Memory B cell (primary cell): ENCODE measurements at regions not wholly inside any gene's neighbourhood (a gene's known extent, or its start where the extent isn't known, plus 50 kb on each side); places are given as distances from the start of the nearest gene placed in this dataset.
"Not testable (repeated sequence)": the region's sequence is repeated elsewhere in the genome, so short reads cannot be mapped to it uniquely, and the experiment has no call there.

Source experiments
- ATAC-seq: fragments of 150-1000 bp; cut with Tn5 transposase; 2 replicates; pipeline ENCODE4 v1.10.0; 2021; ENCODE audit warnings: low read depth, mild to moderate bottlenecking, moderate library complexity
- DNase-seq, 2 donors: peaks; one replicate each; pipeline ENCODE4 v3.0.0; 2022; ENCODE audit warnings: low spot score in 2 of 2
- H3K27ac Mint-ChIP-seq: one replicate; pipeline ENCODE4 v1.8.0; 2022; ENCODE audit warnings: mild to moderate bottlenecking, moderate library complexity, mixed read lengths
- H3K27me3 Mint-ChIP-seq: one replicate; pipeline ENCODE4 v1.8.0; 2022; ENCODE audit warnings: mixed read lengths
- H3K36me3 Mint-ChIP-seq: one replicate; pipeline ENCODE4 v1.8.0; 2022; ENCODE audit warnings: mild to moderate bottlenecking, mixed read lengths
- H3K4me1 Mint-ChIP-seq: one replicate; pipeline ENCODE4 v1.8.0; 2022; ENCODE audit warnings: mixed read lengths
- H3K4me3 Mint-ChIP-seq: one replicate; pipeline ENCODE4 v1.8.0; 2022; ENCODE audit warnings: mild to moderate bottlenecking, moderate library complexity, mixed read lengths
- H3K9me3 Mint-ChIP-seq: one replicate; pipeline ENCODE4 v1.8.0; 2022; ENCODE audit warnings: mixed read lengths

GRCh38 chr3:127520993-127521392 is 69.5 kb downstream of the TPRA1 start:
- DNase-seq (no peak), ATAC-seq (no peak)
- Mint-ChIP-seq H3K27me3 (peaks cover 11% of the 10 kb centered on the region), H3K36me3 (peaks cover 2% of the 10 kb centered on the region), H3K4me3 (no peak overlapping the region), H3K27ac (no peak overlapping the region), H3K9me3 (peaks cover 8% of the 10 kb centered on the region), H3K4me1 (no peaks in the 10 kb centered on the region)

GRCh38 chr3:127518456-127519081 is 72.0 kb downstream of the TPRA1 start:
- H3K27ac Mint-ChIP-seq = no peak overlapping the region
- H3K4me1 Mint-ChIP-seq = no peaks in the 10 kb centered on the region
- peaks cover 8% of the 10 kb centered on the region for H3K9me3 Mint-ChIP-seq
- DNase-seq (no peak), ATAC-seq (no peak)
- H3K27me3 Mint-ChIP-seq = peaks cover 7% of the 10 kb centered on the region
- H3K36me3 Mint-ChIP-seq = peaks cover 2% of the 10 kb centered on the region
- H3K4me3 Mint-ChIP-seq = no peak overlapping the region

- no peak overlapping the region for H3K27ac Mint-ChIP-seq
- H3K4me1 Mint-ChIP-seq = no peaks in the 10 kb centered on the region
- no peaks in the 10 kb centered on the region for H3K36me3 Mint-ChIP-seq
- H3K27me3 Mint-ChIP-seq = peaks cover 3% of the 10 kb centered on the region
- no peaks in the 10 kb centered on the region for H3K9me3 Mint-ChIP-seq
- ATAC-seq (no peak), DNase-seq (no peak)
- no peak overlapping the region for H3K4me3 Mint-ChIP-seq
These were observed 78.3 kb downstream of the TPRA1 start for GRCh38 chr3:127512256-127512655.

- Mint-ChIP-seq H3K4me1 (no peaks in the 10 kb centered on the region), H3K9me3 (peaks cover 9% of the 10 kb centered on the region)
These were observed 89.4 kb downstream of the TPRA1 start for GRCh38 chr3:127501177-127501576.

GRCh38 chr3:127497676-127498075 is 92.9 kb downstream of the TPRA1 start:
- no peak overlapping the region for H3K4me3 Mint-ChIP-seq
- H3K4me1 Mint-ChIP-seq = no peaks in the 10 kb centered on the region
- DNase-seq (no peak), ATAC-seq (no peak)
- H3K27me3 Mint-ChIP-seq = peaks cover 12% of the 10 kb centered on the region
- H3K27ac Mint-ChIP-seq = no peak overlapping the region
- H3K9me3 Mint-ChIP-seq = peaks cover 6% of the 10 kb centered on the region
- H3K36me3 Mint-ChIP-seq = peaks cover 4% of the 10 kb centered on the region

More at GRCh38 chr3:127501177-127501576, 89.4 kb downstream of the TPRA1 start:
- DNase-seq (no peak), ATAC-seq (no peak)
- Mint-ChIP-seq H3K27me3 (peaks cover 12% of the 10 kb centered on the region), H3K27ac (no peak overlapping the region), H3K36me3 (peaks cover 5% of the 10 kb centered on the region), H3K4me3 (no peak overlapping the region)

GRCh38 chr3:127497166-127497565 is 93.4 kb downstream of the TPRA1 start:
- Mint-ChIP-seq H3K9me3 (peaks cover 5% of the 10 kb centered on the region), H3K27ac (no peak overlapping the region), H3K4me1 (no peaks in the 10 kb centered on the region), H3K27me3 (peaks cover 11% of the 10 kb centered on the region), H3K36me3 (peaks cover 3% of the 10 kb centered on the region), H3K4me3 (no peak overlapping the region)
- DNase-seq (no peak), ATAC-seq (no peak)

- H3K27me3 Mint-ChIP-seq = peaks cover 13% of the 10 kb centered on the region
These were observed 94.5 kb downstream of the TPRA1 start for GRCh38 chr3:127495821-127496655.

GRCh38 chr3:127493924-127494646 is 96.4 kb downstream of the TPRA1 start:
- Mint-ChIP-seq H3K36me3 (no peaks in the 10 kb centered on the region), H3K27ac (no peak overlapping the region), H3K9me3 (peaks cover 1% of the 10 kb centered on the region), H3K4me3 (no peak overlapping the region), H3K4me1 (no peaks in the 10 kb centered on the region), H3K27me3 (peaks cover 11% of the 10 kb centered on the region)
- DNase-seq (no peak), ATAC-seq (no peak)

More at GRCh38 chr3:127495821-127496655, 94.5 kb downstream of the TPRA1 start:
- H3K9me3 Mint-ChIP-seq = peaks cover 5% of the 10 kb centered on the region
- H3K4me3 Mint-ChIP-seq = no peak overlapping the region
- H3K27ac Mint-ChIP-seq = no peak overlapping the region
- ATAC-seq (no peak), DNase-seq (no peak)
- peaks cover 3% of the 10 kb centered on the region for H3K36me3 Mint-ChIP-seq
- H3K4me1 Mint-ChIP-seq = no peaks in the 10 kb centered on the region

- peaks cover 18% of the 10 kb centered on the region for H3K27me3 Mint-ChIP-seq
- DNase-seq = no peak
These were observed 98.1 kb downstream of the TPRA1 start for GRCh38 chr3:127492426-127492825.

GRCh38 chr3:127491909-127492308 is 98.6 kb downstream of the TPRA1 start:
- Mint-ChIP-seq H3K27ac (no peak overlapping the region), H3K4me3 (no peak overlapping the region), H3K27me3 (peaks cover 23% of the 10 kb centered on the region), H3K9me3 (peaks cover 1% of the 10 kb centered on the region), H3K4me1 (no peaks in the 10 kb centered on the region), H3K36me3 (no peaks in the 10 kb centered on the region)
- DNase-seq (no peak), ATAC-seq (no peak)

More at GRCh38 chr3:127492426-127492825, 98.1 kb downstream of the TPRA1 start:
- H3K9me3 Mint-ChIP-seq = peaks cover 1% of the 10 kb centered on the region
- no peaks in the 10 kb centered on the region for H3K4me1 Mint-ChIP-seq
- no peak for ATAC-seq
- H3K36me3 Mint-ChIP-seq = no peaks in the 10 kb centered on the region
- no peak overlapping the region for H3K27ac Mint-ChIP-seq
- no peak overlapping the region for H3K4me3 Mint-ChIP-seq

- DNase-seq (no peak), ATAC-seq (no peak)
- no peaks in the 10 kb centered on the region for H3K4me1 Mint-ChIP-seq
- H3K36me3 Mint-ChIP-seq = no peaks in the 10 kb centered on the region
- H3K27ac Mint-ChIP-seq = no peak overlapping the region
- H3K9me3 Mint-ChIP-seq = peaks cover 1% of the 10 kb centered on the region
- H3K4me3 Mint-ChIP-seq = no peak overlapping the region
- H3K27me3 Mint-ChIP-seq = peaks cover 22% of the 10 kb centered on the region
These were observed 99.2 kb downstream of the TPRA1 start for GRCh38 chr3:127491323-127491722.

- H3K27ac Mint-ChIP-seq, H3K4me1 Mint-ChIP-seq, H3K9me3 Mint-ChIP-seq, H3K36me3 Mint-ChIP-seq, H3K4me3 Mint-ChIP-seq, ATAC-seq, DNase-seq: not testable (repeated sequence)
- H3K27me3 Mint-ChIP-seq = peaks cover 20% of the 10 kb centered on the region
These were observed 99.6 kb downstream of the TPRA1 start for GRCh38 chr3:127491024-127491305.

GRCh38 chr3:127490271-127491023 is 100.1 kb downstream of the TPRA1 start:
- no peaks in the 10 kb centered on the region for H3K4me1 Mint-ChIP-seq
- H3K36me3 Mint-ChIP-seq = no peaks in the 10 kb centered on the region
- H3K9me3 Mint-ChIP-seq = peaks cover 1% of the 10 kb centered on the region
- DNase-seq (no peak), ATAC-seq (no peak)
- peaks cover 20% of the 10 kb centered on the region for H3K27me3 Mint-ChIP-seq
- no peak overlapping the region for H3K4me3 Mint-ChIP-seq
- H3K27ac Mint-ChIP-seq = no peak overlapping the region

- H3K27me3 Mint-ChIP-seq = peaks cover 20% of the 10 kb centered on the region
These were observed 101.2 kb downstream of the TPRA1 start for GRCh38 chr3:127489357-127489756.

More at GRCh38 chr3:127489357-127489756, 101.2 kb downstream of the TPRA1 start:
- H3K36me3 Mint-ChIP-seq = no peaks in the 10 kb centered on the region
- DNase-seq = peak in 1 of 2 donors; percentile 5
- H3K4me1 Mint-ChIP-seq = no peaks in the 10 kb centered on the region
- no peak overlapping the region for H3K4me3 Mint-ChIP-seq
- peaks cover 1% of the 10 kb centered on the region for H3K9me3 Mint-ChIP-seq
- no peak for ATAC-seq
- no peak overlapping the region for H3K27ac Mint-ChIP-seq
